ENCODE measurements at regions not wholly inside any gene's neighbourhood (a gene's known extent, or its start where the extent isn't known, plus 50 kb on each side); places are given as distances from the start of the nearest gene placed in this dataset.

GRCh38 chr5:173808079-173808808 lies 79.9 kb upstream of the CPEB4 start:
- DNase-seq: no peak
- H3K79me2 ChIP-seq (ENCODE audit: low read length): no peaks in the 10 kb centered on the region
- H3K36me3 ChIP-seq (replicated peaks; ENCODE audit: insufficient read depth, low read length): no peaks in the 10 kb centered on the region
- peaks cover 10% of the 10 kb centered on the region; the same call in 1 of the 2 replicates for H3K4me1 ChIP-seq (ENCODE audit: low read length)
- no peak overlapping the region for H3K9ac ChIP-seq (ENCODE audit: low read length)
- H4K20me1 ChIP-seq (ENCODE audit: insufficient read depth, low read length): no peaks in the 10 kb centered on the region
- no peaks in the 10 kb centered on the region for H3K9me2 ChIP-seq (replicated peaks; ENCODE audit: insufficient read depth, low read length)
- H3K27ac ChIP-seq (ENCODE audit: low read length): no peak overlapping the region
- no peaks in the 10 kb centered on the region for H3F3A ChIP-seq (ENCODE audit: insufficient read depth, low read length)
- H3K4me2 ChIP-seq (ENCODE audit: low read depth, low read length): no peak overlapping the region
- no peak overlapping the region for H2AFZ ChIP-seq (ENCODE audit: low read length)
- no peaks in the 10 kb centered on the region for H3K27me3 ChIP-seq (replicated peaks; ENCODE audit: insufficient read depth, low read length)
- H3K9me3 ChIP-seq (replicated peaks; ENCODE audit: insufficient read depth, low read length): no peaks in the 10 kb centered on the region
- TF ChIP-seq CTCF (IDR thresholded peaks at IDR 0.05; ENCODE audit: low read length): no peak
- TF ChIP-seq EZH2phosphoT487 (IDR thresholded peaks at IDR 0.05; ENCODE audit: low read length): no peak
- TF ChIP-seq EZH2 (optimal IDR thresholded peaks at IDR 0.05; ENCODE audit: low read depth, low read length): no peak
- H3K4me3 ChIP-seq (ENCODE audit: low read length): no peak overlapping the region

GRCh38 chr5:173809014-173809413 lies 79.1 kb upstream of the CPEB4 start:
- Histone ChIP-seq H4K20me1 (ENCODE audit: insufficient read depth, low read length) (no peaks in the 10 kb centered on the region), H3K4me1 (ENCODE audit: low read length) (peaks cover 17% of the 10 kb centered on the region; the same call in 1 of the 2 replicates), H3K79me2 (ENCODE audit: low read length) (no peaks in the 10 kb centered on the region), H3K4me2 (ENCODE audit: low read depth, low read length) (no peak overlapping the region), H3K27me3 (replicated peaks; ENCODE audit: insufficient read depth, low read length) (no peaks in the 10 kb centered on the region), H3K9ac (ENCODE audit: low read length) (no peak overlapping the region), H2AFZ (ENCODE audit: low read length) (no peak overlapping the region), H3K9me2 (replicated peaks; ENCODE audit: insufficient read depth, low read length) (no peaks in the 10 kb centered on the region), H3K27ac (ENCODE audit: low read length) (no peak overlapping the region), H3K36me3 (replicated peaks; ENCODE audit: insufficient read depth, low read length) (no peaks in the 10 kb centered on the region), H3F3A (ENCODE audit: insufficient read depth, low read length) (0 out of 2 replicates have a peak, but pooled peaks cover 4% of the 10 kb centered on the region), H3K4me3 (ENCODE audit: low read length) (no peak overlapping the region), H3K9me3 (replicated peaks; ENCODE audit: insufficient read depth, low read length) (no peaks in the 10 kb centered on the region)
- no peak for DNase-seq
- TF ChIP-seq CTCF (IDR thresholded peaks at IDR 0.05; ENCODE audit: low read length): no peak
- TF ChIP-seq EZH2 (optimal IDR thresholded peaks at IDR 0.05; ENCODE audit: low read depth, low read length): no peak
- TF ChIP-seq EZH2phosphoT487 (IDR thresholded peaks at IDR 0.05; ENCODE audit: low read length): no peak

GRCh38 chr5:173812811-173813550 lies 75.2 kb upstream of the CPEB4 start:
- no peak for TF ChIP-seq CTCF (IDR thresholded peaks at IDR 0.05; ENCODE audit: low read length)
- TF ChIP-seq EZH2 (optimal IDR thresholded peaks at IDR 0.05; ENCODE audit: low read depth, low read length): no peak
- no peak for TF ChIP-seq EZH2phosphoT487 (IDR thresholded peaks at IDR 0.05; ENCODE audit: low read length)
- Histone ChIP-seq H3K36me3 (replicated peaks; ENCODE audit: insufficient read depth, low read length) (no peaks in the 10 kb centered on the region), H3K27ac (ENCODE audit: low read length) (no peak overlapping the region)

More at GRCh38 chr5:173812811-173813550, 75.2 kb upstream of the CPEB4 start:
- Histone ChIP-seq H3K79me2 (ENCODE audit: low read length) (no peaks in the 10 kb centered on the region), H3F3A (ENCODE audit: insufficient read depth, low read length) (0 out of 2 replicates have a peak, but pooled peaks cover 4% of the 10 kb centered on the region), H3K9me3 (replicated peaks; ENCODE audit: insufficient read depth, low read length) (no peaks in the 10 kb centered on the region), H3K9me2 (replicated peaks; ENCODE audit: insufficient read depth, low read length) (no peaks in the 10 kb centered on the region), H3K4me2 (ENCODE audit: low read depth, low read length) (no peak overlapping the region), H3K27me3 (replicated peaks; ENCODE audit: insufficient read depth, low read length) (no peaks in the 10 kb centered on the region), H4K20me1 (ENCODE audit: insufficient read depth, low read length) (no peaks in the 10 kb centered on the region), H3K4me3 (ENCODE audit: low read length) (no peak overlapping the region), H3K4me1 (ENCODE audit: low read length) (peaks cover 17% of the 10 kb centered on the region; the same call in 1 of the 2 replicates), H3K9ac (ENCODE audit: low read length) (no peak overlapping the region), H2AFZ (ENCODE audit: low read length) (no peak overlapping the region)
- DNase-seq: no peak
